ENCODE measurements at regions not wholly inside any gene's neighbourhood (a gene's known extent, or its start where the extent isn't known, plus 50 kb on each side); places are given as distances from the start of the nearest gene placed in this dataset.

DNA sequence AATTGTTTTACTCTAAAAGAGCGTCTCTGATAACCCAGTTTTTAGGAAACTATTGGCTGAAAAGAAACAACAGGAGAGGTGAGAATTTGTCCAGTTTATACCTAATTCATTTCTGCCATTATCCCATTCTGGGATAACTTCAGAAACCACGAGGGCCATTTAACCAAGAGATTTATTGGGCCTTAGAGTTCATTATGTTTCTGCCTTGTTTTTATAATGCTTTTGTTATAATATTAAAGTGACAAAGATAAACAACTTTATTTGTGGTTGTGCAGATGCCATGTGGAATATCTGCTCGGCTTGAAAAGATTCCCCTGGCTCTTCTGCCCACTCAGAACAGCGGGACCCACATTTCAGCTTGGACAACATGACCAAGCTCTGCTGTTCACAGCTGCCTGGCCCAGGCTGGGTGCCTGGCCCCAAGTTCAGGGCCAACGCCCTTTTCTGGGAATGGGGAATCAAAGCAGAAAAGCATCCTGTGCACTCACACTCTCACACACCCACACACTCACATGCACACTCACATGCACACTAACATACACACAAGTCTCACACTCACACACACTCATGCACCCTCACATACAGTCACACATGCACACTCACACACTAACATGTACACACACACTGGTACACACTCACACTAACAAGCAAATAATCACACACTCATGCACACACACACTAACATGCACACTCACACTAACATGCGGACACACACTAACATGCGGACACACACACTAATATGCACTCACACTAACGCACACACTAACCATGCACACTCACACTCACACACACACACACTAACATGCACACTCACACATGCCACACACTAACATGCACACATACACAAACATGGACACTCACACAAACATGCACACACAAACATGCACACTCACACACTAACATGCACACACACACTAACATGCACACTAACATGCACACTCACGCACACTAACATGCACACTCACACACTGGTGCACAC lies 86.7 kb upstream of the NEDD9 start:
- H3K27ac Mint-ChIP-seq (ENCODE audit: unreplicated experiment): peak overlapping the region; percentile 97
- no peak for DNase-seq (ENCODE audit: low spot score)

DNA sequence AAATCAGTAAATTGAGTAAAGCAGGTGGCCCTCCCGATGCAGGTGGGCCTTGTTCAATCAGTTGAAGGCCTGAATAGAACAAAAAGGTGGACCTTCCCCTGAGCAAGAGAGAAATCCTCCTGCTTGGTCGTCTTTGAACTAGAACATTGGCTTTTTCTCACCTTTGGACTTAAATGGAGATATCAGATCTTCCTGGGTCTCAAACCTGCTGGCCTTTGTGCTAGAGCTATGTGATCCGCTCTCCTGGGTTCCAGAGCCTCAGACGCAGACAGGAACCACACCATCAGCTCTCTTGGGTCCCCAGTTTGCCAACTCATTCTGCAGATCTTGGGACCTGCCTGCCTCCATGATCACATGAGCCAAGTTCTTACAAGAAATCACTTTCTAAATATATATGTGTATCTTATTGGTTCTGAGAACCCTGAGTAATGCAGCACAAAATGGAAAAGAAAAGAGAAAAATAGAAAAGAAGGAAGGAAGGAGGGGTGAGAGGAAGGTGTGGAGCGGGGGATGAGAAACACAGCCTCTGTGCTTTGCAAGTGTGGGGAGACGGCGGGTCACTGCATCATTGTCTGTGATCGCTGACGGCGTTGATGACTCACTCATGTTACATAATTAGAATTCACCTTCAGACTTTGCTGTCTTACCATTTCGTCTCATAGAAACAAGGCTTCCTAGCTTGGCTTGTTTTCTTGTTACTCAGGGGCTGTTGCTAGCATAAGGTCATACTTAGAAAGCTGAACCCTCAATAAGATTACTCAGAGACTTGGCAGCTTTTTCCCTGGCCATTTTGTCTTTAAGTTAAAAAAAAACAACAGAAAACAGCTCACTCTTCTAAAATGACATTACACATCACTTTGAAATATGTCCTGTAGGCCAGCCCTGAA lies 85.7 kb upstream of the NEDD9 start:
- peak overlapping the region; percentile 97 for H3K27ac Mint-ChIP-seq (ENCODE audit: unreplicated experiment)
- TF ChIP-seq, protein P1, sequence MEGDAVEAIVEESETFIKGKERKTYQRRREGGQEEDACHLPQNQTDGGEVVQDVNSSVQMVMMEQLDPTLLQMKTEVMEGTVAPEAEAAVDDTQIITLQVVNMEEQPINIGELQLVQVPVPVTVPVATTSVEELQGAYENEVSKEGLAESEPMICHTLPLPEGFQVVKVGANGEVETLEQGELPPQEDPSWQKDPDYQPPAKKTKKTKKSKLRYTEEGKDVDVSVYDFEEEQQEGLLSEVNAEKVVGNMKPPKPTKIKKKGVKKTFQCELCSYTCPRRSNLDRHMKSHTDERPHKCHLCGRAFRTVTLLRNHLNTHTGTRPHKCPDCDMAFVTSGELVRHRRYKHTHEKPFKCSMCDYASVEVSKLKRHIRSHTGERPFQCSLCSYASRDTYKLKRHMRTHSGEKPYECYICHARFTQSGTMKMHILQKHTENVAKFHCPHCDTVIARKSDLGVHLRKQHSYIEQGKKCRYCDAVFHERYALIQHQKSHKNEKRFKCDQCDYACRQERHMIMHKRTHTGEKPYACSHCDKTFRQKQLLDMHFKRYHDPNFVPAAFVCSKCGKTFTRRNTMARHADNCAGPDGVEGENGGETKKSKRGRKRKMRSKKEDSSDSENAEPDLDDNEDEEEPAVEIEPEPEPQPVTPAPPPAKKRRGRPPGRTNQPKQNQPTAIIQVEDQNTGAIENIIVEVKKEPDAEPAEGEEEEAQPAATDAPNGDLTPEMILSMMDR (IDR thresholded peaks at IDR 0.05): no peak
- H3K4me3 Mint-ChIP-seq (ENCODE audit: unreplicated experiment): peak overlapping the region; percentile 14
- H3K9me3 Mint-ChIP-seq (ENCODE audit: low read depth): peaks cover under 1% of the 10 kb centered on the region
- no peaks in the 10 kb centered on the region for H3K36me3 Mint-ChIP-seq (ENCODE audit: low read depth)
- no peaks in the 10 kb centered on the region for H3K27me3 Mint-ChIP-seq (ENCODE audit: low read depth)
- DNase-seq (ENCODE audit: low spot score): no peak
- peaks cover 43% of the 10 kb centered on the region for H3K4me1 Mint-ChIP-seq (ENCODE audit: low read depth)

More for the DNA sequence above, 86.7 kb upstream of the NEDD9 start:
- Mint-ChIP-seq H3K9me3 (ENCODE audit: low read depth) (no peaks in the 10 kb centered on the region), H3K36me3 (ENCODE audit: low read depth) (no peaks in the 10 kb centered on the region), H3K4me3 (ENCODE audit: unreplicated experiment) (no peak overlapping the region), H3K4me1 (ENCODE audit: low read depth) (peaks cover 45% of the 10 kb centered on the region), H3K27me3 (ENCODE audit: low read depth) (no peaks in the 10 kb centered on the region)
- TF ChIP-seq, protein P1 (IDR thresholded peaks at IDR 0.05): no peak

DNA sequence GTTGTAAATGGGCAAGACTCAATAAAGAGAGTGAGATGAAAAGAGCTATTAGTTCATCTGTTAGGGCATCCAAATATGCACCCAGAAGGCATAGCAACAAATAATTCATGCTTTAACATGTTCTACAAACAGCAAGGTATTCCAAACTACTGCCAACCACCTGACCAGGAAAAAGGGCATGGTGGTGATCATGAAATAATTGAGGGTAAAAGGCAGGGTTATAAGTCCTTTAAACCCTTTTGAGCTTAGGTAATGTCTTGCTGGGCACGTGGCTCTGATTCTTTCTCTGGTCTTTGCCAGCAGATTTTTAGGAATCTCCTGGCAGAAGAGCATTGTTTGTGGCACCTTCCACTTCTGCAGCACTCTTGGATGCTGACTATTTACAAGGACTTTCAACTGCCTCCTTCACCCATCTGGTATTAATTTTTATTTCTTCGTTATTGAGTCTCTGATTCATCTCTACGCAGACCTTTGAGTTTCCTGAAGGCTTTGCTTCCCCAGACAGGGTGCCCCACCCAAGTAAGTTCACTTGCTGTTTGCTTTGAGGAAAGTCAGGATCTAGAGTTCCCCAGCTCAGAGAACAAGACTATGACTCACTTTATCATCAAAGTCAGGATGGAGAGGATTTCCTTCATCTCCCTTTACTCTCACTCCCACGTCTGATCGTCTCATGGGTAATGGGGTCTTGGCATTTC lies 83.4 kb upstream of the NEDD9 start:
- H3K4me3 Mint-ChIP-seq (ENCODE audit: unreplicated experiment): no peak overlapping the region
- H3K36me3 Mint-ChIP-seq (ENCODE audit: low read depth): no peaks in the 10 kb centered on the region
- H3K27me3 Mint-ChIP-seq (ENCODE audit: low read depth): no peaks in the 10 kb centered on the region
- TF ChIP-seq, protein P1 (IDR thresholded peaks at IDR 0.05): no peak
- peaks cover 3% of the 10 kb centered on the region for H3K9me3 Mint-ChIP-seq (ENCODE audit: low read depth)
- H3K4me1 Mint-ChIP-seq (ENCODE audit: low read depth): peaks cover 43% of the 10 kb centered on the region
- DNase-seq (ENCODE audit: low spot score): no peak
- H3K27ac Mint-ChIP-seq (ENCODE audit: unreplicated experiment): peak overlapping the region; percentile 97

DNA sequence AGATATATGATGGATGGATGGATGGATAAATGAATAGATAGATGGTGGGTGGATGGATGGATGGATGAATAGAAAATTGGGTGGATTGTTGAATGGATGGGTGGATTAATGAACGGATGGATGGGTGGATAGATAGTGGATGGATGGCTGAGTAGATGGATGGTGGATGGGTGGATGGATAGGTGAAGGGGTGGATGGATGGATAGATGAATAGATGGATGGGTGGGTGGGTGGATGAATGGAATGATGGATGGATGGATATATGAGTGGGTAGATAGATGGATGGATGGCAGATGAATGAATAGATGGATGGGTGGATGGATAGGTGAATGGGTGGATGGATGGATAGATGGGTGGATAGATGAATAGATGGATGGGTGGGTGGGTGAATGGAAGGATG lies 80.7 kb upstream of the NEDD9 start:
- Mint-ChIP-seq H3K27me3 (ENCODE audit: low read depth) (no peaks in the 10 kb centered on the region), H3K4me1 (ENCODE audit: low read depth) (peaks cover 27% of the 10 kb centered on the region)

More for the DNA sequence above, 80.7 kb upstream of the NEDD9 start:
- peaks cover 3% of the 10 kb centered on the region for H3K9me3 Mint-ChIP-seq (ENCODE audit: low read depth)
- no peak overlapping the region for H3K27ac Mint-ChIP-seq (ENCODE audit: unreplicated experiment)
- no peaks in the 10 kb centered on the region for H3K36me3 Mint-ChIP-seq (ENCODE audit: low read depth)
- TF ChIP-seq, protein P1 (IDR thresholded peaks at IDR 0.05): no peak
- no peak for DNase-seq (ENCODE audit: low spot score)
- H3K4me3 Mint-ChIP-seq (ENCODE audit: unreplicated experiment): no peak overlapping the region

All from chondrocyte (in vitro differentiated cells).